Activated CD8-positive, alpha-beta memory T cell treated with anti-CD3 and anti-CD28 coated beads, Interleukin-2, amount 50 U/mL, for 24 hours (primary cell): ENCODE measurements at regions not wholly inside any gene's neighbourhood (a gene's known extent, or its start where the extent isn't known, plus 50 kb on each side); places are given as distances from the start of the nearest gene placed in this dataset.
A peak's percentile ranks its signal among the peaks of the same experiment; 100 is the strongest.

ENCODE experiments used
- DNase-seq: peaks from one replicate; pipeline ENCODE4 v3.0.0-alpha.2; 2020; ENCODE audit errors: extremely low read depth

GRCh38 chr1:9419369-9420041 lies 119.8 kb upstream of the SLC25A33 start:
- no peak for DNase-seq

GRCh38 chr1:9420835-9421532 lies 118.3 kb upstream of the SLC25A33 start:
- DNase-seq: no peak

GRCh38 chr1:9421533-9421873 lies 117.8 kb upstream of the SLC25A33 start:
- DNase-seq: no peak

GRCh38 chr1:9422321-9422720 lies 116.9 kb upstream of the SLC25A33 start:
- DNase-seq: no peak

- no peak for DNase-seq
These were observed 116.3 kb upstream of the SLC25A33 start for GRCh38 chr1:9422911-9423505.

GRCh38 chr1:9424261-9424660 lies 115.0 kb upstream of the SLC25A33 start:
- DNase-seq: no peak

GRCh38 chr1:9425859-9426258 lies 113.4 kb upstream of the SLC25A33 start:
- DNase-seq: no peak

GRCh38 chr1:9426291-9426711 lies 113.0 kb upstream of the SLC25A33 start:
- peak; percentile 39 for DNase-seq

GRCh38 chr1:9427388-9427787 lies 111.9 kb upstream of the SLC25A33 start:
- DNase-seq: no peak

- DNase-seq: peak; percentile 98
These were observed 110.5 kb upstream of the SLC25A33 start for GRCh38 chr1:9428601-9429341.

GRCh38 chr1:9429342-9429711 lies 109.9 kb upstream of the SLC25A33 start:
- no peak for DNase-seq

GRCh38 chr1:9434247-9435152 lies 104.8 kb upstream of the SLC25A33 start:
- no peak for DNase-seq

GRCh38 chr1:9435153-9435636 lies 104.1 kb upstream of the SLC25A33 start:
- no peak for DNase-seq

- DNase-seq: no peak
These were observed 103.2 kb upstream of the SLC25A33 start for GRCh38 chr1:9435854-9436640.

GRCh38 chr1:9437961-9438430 lies 101.3 kb upstream of the SLC25A33 start:
- DNase-seq: no peak

- DNase-seq: no peak
These were observed 100.7 kb upstream of the SLC25A33 start for GRCh38 chr1:9438431-9439073.

GRCh38 chr1:9439074-9439761 lies 100.0 kb upstream of the SLC25A33 start:
- no peak for DNase-seq

GRCh38 chr1:9440261-9440660 lies 99.0 kb upstream of the SLC25A33 start:
- no peak for DNase-seq

GRCh38 chr1:9440763-9441194 lies 98.5 kb upstream of the SLC25A33 start:
- no peak for DNase-seq
